ENCODE measurements at regions not wholly inside any gene's neighbourhood (a gene's known extent, or its start where the extent isn't known, plus 50 kb on each side); places are given as distances from the start of the nearest gene placed in this dataset.

DNA sequence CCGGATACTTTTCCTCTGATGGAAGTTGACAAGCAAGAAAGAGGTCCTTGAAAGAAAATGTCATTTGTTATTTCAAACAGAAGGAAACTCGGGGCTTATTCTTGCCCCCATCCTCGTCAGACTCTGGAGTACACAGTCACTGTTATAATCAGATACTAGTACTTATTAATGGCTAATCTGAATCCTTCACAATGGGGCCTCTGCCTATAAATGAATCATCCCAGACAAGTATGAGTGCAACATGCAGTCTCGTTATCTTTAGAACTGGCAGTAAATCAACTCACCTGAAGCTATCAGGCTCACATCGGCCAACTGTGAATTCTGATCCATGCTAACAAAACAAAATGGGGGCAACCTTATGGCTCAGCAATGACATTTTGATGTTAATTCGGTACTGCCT is 216.7 kb downstream of the GRIN2B start:
- Mint-ChIP-seq H3K27ac (no peak overlapping the region), H3K9me3 (peaks cover 0 to 3% of the 10 kb centered on the region in 2 donors), H3K4me3 (no peak overlapping the region), H3K27me3 (ENCODE audit: low read depth in 2 of 2) (peaks cover 0 to 3% of the 10 kb centered on the region in 2 donors), H3K36me3 (no peaks in the 10 kb centered on the region), H3K4me1 (no peaks in the 10 kb centered on the region)
- no peak for DNase-seq
- Histone ChIP-seq H3K27ac (ENCODE audit: low read length) (no peak overlapping the region), H3K27me3 (ENCODE audit: control insufficient read depth, insufficient read depth, low read length) (no peaks in the 10 kb centered on the region), H3K36me3 (ENCODE audit: control insufficient read depth, insufficient read depth, low read length) (no peaks in the 10 kb centered on the region), H3K4me1 (ENCODE audit: control insufficient read depth, insufficient read depth, low read length) (no peaks in the 10 kb centered on the region), H3K9me3 (ENCODE audit: control insufficient read depth, insufficient read depth, low read length) (no peaks in the 10 kb centered on the region), H3K4me3 (ENCODE audit: low read length) (no peak overlapping the region)
- ATAC-seq = no peak
- intact Hi-C loops (cut with micrococcal nuclease) = no loop called here
- TF ChIP-seq CTCF (IDR thresholded peaks at IDR 0.05) = no peak
- 83% methylated on average over 6 of the region's 6 CpGs for WGBS (ENCODE audit: insufficient coverage)

DNA sequence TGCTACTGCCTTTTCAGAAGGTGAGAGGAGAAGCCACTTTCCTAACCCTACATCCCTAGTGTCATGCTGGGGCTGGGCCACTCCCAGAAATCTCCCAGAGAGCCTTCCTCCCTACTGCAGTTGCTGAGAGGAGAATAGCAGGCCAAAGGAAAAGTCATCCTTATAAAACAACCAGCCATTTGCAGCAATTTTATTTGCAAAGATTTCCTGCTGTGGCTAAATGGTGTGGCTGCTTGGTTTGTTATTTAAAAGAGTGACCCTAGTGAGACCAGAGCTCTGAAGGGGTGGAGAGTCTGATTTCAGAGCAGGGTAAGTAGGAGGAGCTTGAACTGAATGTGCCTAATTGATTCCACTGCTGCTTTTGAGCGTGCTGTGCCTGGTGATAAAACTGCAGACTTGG is 232.0 kb downstream of the GRIN2B start:
- Histone ChIP-seq H3K27me3 (ENCODE audit: control insufficient read depth, insufficient read depth, low read length) (no peaks in the 10 kb centered on the region), H3K9me3 (ENCODE audit: control insufficient read depth, insufficient read depth, low read length) (no peaks in the 10 kb centered on the region), H3K27ac (ENCODE audit: low read length) (no peak overlapping the region), H3K4me1 (ENCODE audit: control insufficient read depth, insufficient read depth, low read length) (no peaks in the 10 kb centered on the region), H3K36me3 (ENCODE audit: control insufficient read depth, insufficient read depth, low read length) (no peaks in the 10 kb centered on the region), H3K4me3 (ENCODE audit: low read length) (no peak overlapping the region)
- intact Hi-C loops (cut with micrococcal nuclease) = no loop called here
- ATAC-seq = no peak
- TF ChIP-seq CTCF (IDR thresholded peaks at IDR 0.05) = no peak
- H3K27me3 Mint-ChIP-seq (ENCODE audit: low read depth in 2 of 2) = peaks cover 10 to 13% of the 10 kb centered on the region in 2 donors
- no peaks in the 10 kb centered on the region for H3K36me3 Mint-ChIP-seq
- WGBS (ENCODE audit: insufficient coverage) = 13% methylated on average over 1 of the region's 1 CpG
- no peak for DNase-seq
- H3K4me1 Mint-ChIP-seq = no peaks in the 10 kb centered on the region
- no peak overlapping the region for H3K27ac Mint-ChIP-seq
- no peak overlapping the region for H3K4me3 Mint-ChIP-seq
- peaks cover 0 to 2% of the 10 kb centered on the region in 2 donors for H3K9me3 Mint-ChIP-seq

GRCh38 chr12:13745111-13745860 is 236.1 kb downstream of the GRIN2B start:
- no peaks in the 10 kb centered on the region for H3K27me3 ChIP-seq (ENCODE audit: control insufficient read depth, insufficient read depth, low read length)
- no peak overlapping the region for H3K4me3 Mint-ChIP-seq
- no peaks in the 10 kb centered on the region for H3K36me3 ChIP-seq (ENCODE audit: control insufficient read depth, insufficient read depth, low read length)
- H3K27me3 Mint-ChIP-seq (ENCODE audit: low read depth in 2 of 2) = peaks cover 3 to 28% of the 10 kb centered on the region in 2 donors
- no peaks in the 10 kb centered on the region for H3K9me3 ChIP-seq (ENCODE audit: control insufficient read depth, insufficient read depth, low read length)
- H3K36me3 Mint-ChIP-seq = no peaks in the 10 kb centered on the region
- no peaks in the 10 kb centered on the region for H3K4me1 Mint-ChIP-seq
- no peak for ATAC-seq
- H3K27ac Mint-ChIP-seq = no peak overlapping the region
- intact Hi-C loops (cut with micrococcal nuclease) = no loop called here
- no peak for TF ChIP-seq CTCF (IDR thresholded peaks at IDR 0.05)
- H3K27ac ChIP-seq (ENCODE audit: low read length) = no peak overlapping the region
- no peaks in the 10 kb centered on the region for H3K4me1 ChIP-seq (ENCODE audit: control insufficient read depth, insufficient read depth, low read length)
- no peak overlapping the region for H3K4me3 ChIP-seq (ENCODE audit: low read length)
- no peak for DNase-seq
- 42% methylated on average over 5 of the region's 6 CpGs for WGBS (ENCODE audit: insufficient coverage)
- H3K9me3 Mint-ChIP-seq = peaks cover 0 to 2% of the 10 kb centered on the region in 2 donors

DNA sequence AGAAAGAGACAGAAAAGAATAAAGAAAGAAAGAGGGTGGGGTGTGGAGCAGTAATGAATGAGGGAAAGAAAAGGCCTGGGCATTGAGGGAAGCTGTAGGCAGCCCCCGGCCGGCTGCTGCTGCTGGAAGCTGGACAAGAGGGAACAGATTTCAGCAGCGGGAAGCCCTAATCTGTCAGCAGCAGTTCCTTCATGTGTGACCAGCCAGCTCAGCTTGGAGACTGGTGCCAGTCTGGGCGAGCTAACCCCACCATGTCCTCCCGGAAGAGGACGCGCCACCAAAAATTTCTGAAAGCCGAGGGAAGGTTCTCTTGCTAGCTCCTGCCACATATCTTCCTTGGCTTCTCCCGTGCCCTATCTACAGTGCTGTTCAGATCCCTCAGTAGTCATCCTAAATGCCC is 236.8 kb downstream of the GRIN2B start:
- H3K27ac Mint-ChIP-seq = no peak overlapping the region
- no peaks in the 10 kb centered on the region for H3K36me3 ChIP-seq (ENCODE audit: control insufficient read depth, insufficient read depth, low read length)
- no peak for DNase-seq
- no peaks in the 10 kb centered on the region for H3K9me3 ChIP-seq (ENCODE audit: control insufficient read depth, insufficient read depth, low read length)
- WGBS (ENCODE audit: insufficient coverage) = 80% methylated on average over 9 of the region's 9 CpGs
- H3K4me3 Mint-ChIP-seq = no peak overlapping the region
- H3K4me1 ChIP-seq (ENCODE audit: control insufficient read depth, insufficient read depth, low read length) = no peaks in the 10 kb centered on the region
- no peaks in the 10 kb centered on the region for H3K4me1 Mint-ChIP-seq
- H3K27me3 ChIP-seq (ENCODE audit: control insufficient read depth, insufficient read depth, low read length) = no peaks in the 10 kb centered on the region
- ATAC-seq = no peak
- no peaks in the 10 kb centered on the region for H3K9me3 Mint-ChIP-seq
- no peak for TF ChIP-seq CTCF (IDR thresholded peaks at IDR 0.05)
- H3K27ac ChIP-seq (ENCODE audit: low read length) = no peak overlapping the region
- intact Hi-C loops (cut with micrococcal nuclease) = no loop called here
- H3K4me3 ChIP-seq (ENCODE audit: low read length) = no peak overlapping the region
- H3K36me3 Mint-ChIP-seq = no peaks in the 10 kb centered on the region
- H3K27me3 Mint-ChIP-seq (ENCODE audit: low read depth in 2 of 2) = peaks cover 4 to 24% of the 10 kb centered on the region in 2 donors
